Fibroblast of mammary gland (primary cell): ENCODE measurements at regions not wholly inside any gene's neighbourhood (a gene's known extent, or its start where the extent isn't known, plus 50 kb on each side); places are given as distances from the start of the nearest gene placed in this dataset.

ENCODE experiments used
- DNase-seq: peaks from one replicate; pipeline ENCODE4 v3.0.0-alpha.2; 2010; ENCODE audit warnings: low read depth
- H3K4me3 ChIP-seq: 2 replicates; pipeline ENCODE4 v1.5.1; 2011; ENCODE audit warnings: low read depth, mild to moderate bottlenecking, low read length, moderate library complexity; ENCODE audit not compliant: control insufficient read depth
- CTCF ChIP-seq: conservative IDR thresholded peaks from 2 replicates; pipeline ENCODE4 v1.5.1; 2011; ENCODE audit warnings: low read depth, low read length, inconsistent platforms; ENCODE audit not compliant: control insufficient read depth, insufficient read depth

GRCh38 chr15:35810007-35810406 is 264.0 kb upstream of the DPH6 start:
- DNase-seq = no peak
- H3K4me3 ChIP-seq = no peak overlapping the region
- TF ChIP-seq CTCF = no peak

- no peak overlapping the region for H3K4me3 ChIP-seq
- no peak for TF ChIP-seq CTCF
- DNase-seq = no peak
Observed at GRCh38 chr15:35813573-35813972, 267.6 kb upstream of the DPH6 start.

GRCh38 chr15:35818846-35819245 is 272.9 kb upstream of the DPH6 start:
- no peak overlapping the region for H3K4me3 ChIP-seq
- TF ChIP-seq CTCF = no peak
- DNase-seq = no peak

GRCh38 chr15:35822153-35822552 is 276.2 kb upstream of the DPH6 start:
- no peak overlapping the region for H3K4me3 ChIP-seq
- no peak for DNase-seq
- TF ChIP-seq CTCF = no peak

- TF ChIP-seq CTCF = no peak
- no peak overlapping the region for H3K4me3 ChIP-seq
- no peak for DNase-seq
Observed at GRCh38 chr15:35827141-35827540, 281.2 kb upstream of the DPH6 start.

GRCh38 chr15:35827911-35828310 is 281.9 kb upstream of the DPH6 start:
- DNase-seq = no peak
- no peak for TF ChIP-seq CTCF
- no peak overlapping the region for H3K4me3 ChIP-seq

- no peak overlapping the region for H3K4me3 ChIP-seq
- DNase-seq = peak; percentile 17
- TF ChIP-seq CTCF = no peak
Observed at GRCh38 chr15:35833581-35833980, 287.6 kb upstream of the DPH6 start.
